Activated gamma-delta T cell treated with Interleukin-2 at 50 U/mL for 16 hours (primary cell): ENCODE measurements at regions not wholly inside any gene's neighbourhood (a gene's known extent, or its start where the extent isn't known, plus 50 kb on each side); places are given as distances from the start of the nearest gene placed in this dataset.

Experiments used
- DNase-seq: peaks from one replicate; pipeline ENCODE4 v3.0.0-alpha.2; 2020

DNA sequence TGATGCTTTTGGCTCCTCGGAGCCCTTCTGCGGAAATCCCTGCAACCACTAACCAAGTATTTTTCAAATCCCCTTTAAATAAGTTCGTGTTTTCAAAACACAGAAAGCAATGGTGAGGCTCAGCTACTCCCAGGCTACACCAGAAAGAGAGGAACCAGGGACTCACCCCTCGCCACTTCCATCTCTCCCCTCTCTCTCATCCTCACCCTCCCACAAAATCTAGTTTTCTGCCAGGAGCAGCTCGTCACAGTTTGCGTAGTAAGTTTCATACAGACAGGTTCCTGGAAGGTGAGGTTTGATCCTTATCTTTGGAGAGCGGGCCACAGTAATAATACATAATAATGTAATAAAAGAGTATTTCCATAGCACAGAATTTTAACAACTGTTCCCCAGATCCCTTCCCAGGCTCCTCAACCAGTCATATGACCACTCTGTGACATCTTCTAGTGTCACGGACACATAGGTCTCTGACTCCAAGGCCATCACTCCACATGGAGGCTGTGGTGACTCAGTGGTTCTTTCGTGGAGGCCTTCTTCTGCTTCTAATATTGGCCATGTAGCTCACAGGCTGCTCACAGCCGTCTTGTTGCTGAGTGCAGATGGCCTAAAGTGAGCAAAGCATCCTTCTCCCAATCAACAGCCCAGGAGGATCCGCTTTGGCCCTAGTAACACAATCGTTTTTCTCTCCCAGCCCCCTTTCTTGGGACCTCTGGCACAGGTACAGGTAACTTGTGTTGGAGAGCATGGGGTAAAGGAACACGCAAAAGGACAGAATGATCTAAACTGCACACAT, 295.7 kb downstream of the CDC5L start:
- DNase-seq: no peak

GRCh38 chr6:44685213-44685612, 297.7 kb downstream of the CDC5L start:
- no peak for DNase-seq

GRCh38 chr6:44696099-44696498, 308.6 kb downstream of the CDC5L start:
- DNase-seq: no peak

DNA sequence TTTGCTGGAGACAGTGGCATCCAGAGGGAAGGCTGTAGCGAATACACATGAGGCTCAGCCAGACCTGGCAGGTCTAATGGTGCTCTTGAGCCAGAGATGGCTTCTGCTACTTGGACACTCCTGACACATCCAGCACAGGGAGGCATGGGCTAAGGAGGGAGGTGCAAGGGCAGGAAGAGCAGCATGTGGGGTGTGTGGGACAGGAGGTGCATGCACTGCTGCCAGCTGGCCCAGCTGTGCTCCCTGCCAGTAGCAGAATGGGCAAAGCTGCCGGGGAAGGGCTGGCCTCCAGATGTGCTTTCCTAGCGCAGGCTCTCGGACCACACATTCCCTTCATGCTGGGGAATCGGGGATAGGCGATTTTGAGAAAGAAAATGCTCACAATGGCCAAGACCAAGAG, 309.2 kb downstream of the CDC5L start:
- DNase-seq: no peak

DNA sequence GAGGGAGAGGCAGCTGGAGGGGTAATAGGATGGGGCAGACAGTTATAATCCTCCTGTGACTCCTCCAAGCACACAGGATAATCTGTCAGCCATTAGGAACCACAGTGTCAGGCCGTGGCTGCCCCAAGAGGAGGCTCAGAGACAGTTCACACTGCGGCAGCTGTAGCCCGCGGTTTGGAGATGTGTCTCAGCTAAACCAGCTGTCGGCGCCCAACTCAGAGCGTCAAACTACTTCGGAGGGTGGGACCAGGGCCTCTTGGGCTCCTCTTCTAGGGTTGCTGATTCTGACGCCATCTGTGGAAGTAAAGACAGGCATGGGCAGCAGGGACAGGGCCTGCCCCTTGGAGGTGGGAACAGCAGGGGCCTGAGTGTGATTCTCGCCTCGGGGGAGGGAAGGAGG, 309.8 kb downstream of the CDC5L start:
- DNase-seq: no peak

GRCh38 chr6:44698602-44699001, 311.1 kb downstream of the CDC5L start:
- DNase-seq: no peak

DNA sequence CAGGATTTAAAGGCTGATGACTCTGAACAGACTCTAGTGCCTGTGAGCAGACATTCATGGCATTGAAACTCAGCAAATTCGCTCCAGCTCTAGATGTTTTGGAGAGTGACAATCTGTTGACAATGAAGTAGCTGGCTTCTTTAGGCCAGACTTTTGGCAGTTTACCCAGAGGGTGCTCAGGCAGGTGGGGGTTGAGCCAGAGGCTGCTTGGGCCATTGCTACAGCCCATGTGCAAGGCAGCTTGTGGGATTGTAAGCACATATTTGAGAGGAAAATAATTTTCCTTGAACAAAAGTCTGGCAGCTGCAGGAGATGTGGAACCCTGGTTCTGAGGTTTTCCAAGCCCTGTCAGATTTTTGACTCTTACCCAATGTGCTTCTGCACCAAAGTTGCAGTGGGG, 311.6 kb downstream of the CDC5L start:
- DNase-seq: no peak

GRCh38 chr6:44699851-44700250, 312.3 kb downstream of the CDC5L start:
- DNase-seq: no peak

DNA sequence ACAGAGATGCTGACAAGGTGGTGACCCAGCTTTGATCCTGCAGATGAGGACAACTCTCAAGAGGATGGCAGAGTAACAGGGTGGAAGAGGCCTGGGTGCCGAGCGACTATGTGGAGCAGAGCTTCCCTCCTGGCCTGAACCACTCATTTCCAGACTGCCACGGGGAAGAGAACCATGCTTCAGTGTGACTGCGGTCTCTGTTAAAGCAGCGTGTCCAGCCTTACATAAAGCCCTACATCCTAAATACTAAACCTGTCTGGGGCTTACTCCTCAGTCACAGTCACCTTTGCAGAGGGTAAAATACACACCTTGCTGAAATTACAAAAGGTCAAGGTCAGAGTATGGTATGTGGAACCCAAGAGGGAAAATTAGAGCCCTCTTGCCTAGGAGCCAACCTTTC, 312.9 kb downstream of the CDC5L start:
- no peak for DNase-seq

DNA sequence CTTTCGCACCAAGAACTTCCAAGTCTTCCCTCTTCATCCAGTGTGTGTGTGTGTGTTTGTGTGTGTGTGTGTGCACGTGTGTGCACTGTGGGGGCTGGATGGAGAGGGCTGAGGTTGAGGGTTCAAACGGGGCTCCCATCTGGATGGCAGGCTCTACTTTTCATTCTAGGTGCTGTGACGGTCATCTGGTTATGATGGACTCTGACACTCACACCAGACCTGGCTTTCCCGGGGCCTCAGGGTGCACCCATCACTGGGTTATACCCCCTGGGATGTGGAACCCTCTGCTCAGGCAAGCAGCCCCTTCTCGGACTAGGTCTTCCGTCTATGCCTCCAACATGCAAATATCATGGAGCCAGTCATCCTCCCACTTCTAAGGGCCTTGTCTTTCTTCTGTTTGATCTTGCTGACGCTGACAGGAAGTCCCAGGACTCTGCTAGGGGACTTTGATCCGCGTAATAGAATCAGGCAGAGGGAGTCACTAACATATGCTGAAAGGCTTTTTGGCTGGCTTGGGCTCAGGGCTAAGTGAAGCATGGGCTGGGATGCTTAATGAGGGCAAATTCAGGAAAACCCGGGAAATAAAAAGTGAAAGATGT, 313.6 kb downstream of the CDC5L start:
- DNase-seq: no peak

GRCh38 chr6:44701637-44702101, 314.2 kb downstream of the CDC5L start:
- DNase-seq: no peak

DNA sequence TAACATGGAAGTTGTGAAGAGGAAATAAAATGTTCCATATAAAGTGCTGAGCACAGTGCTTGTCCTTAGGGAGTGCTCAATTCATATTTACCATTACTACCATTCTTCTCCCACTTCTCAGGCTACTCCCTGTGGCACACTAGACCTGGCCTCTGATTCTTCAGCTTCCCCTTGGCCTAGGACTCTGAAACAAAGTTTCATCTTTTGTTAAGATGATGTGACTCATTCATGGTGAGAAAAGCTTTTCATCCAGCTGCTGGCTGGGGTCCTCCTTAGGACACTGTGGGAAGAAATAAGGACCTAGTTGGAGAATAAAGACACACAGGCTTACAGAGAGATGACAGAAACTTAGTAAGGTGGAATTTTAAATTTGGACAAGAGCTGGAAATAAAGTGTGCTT, 314.8 kb downstream of the CDC5L start:
- DNase-seq: no peak

DNA sequence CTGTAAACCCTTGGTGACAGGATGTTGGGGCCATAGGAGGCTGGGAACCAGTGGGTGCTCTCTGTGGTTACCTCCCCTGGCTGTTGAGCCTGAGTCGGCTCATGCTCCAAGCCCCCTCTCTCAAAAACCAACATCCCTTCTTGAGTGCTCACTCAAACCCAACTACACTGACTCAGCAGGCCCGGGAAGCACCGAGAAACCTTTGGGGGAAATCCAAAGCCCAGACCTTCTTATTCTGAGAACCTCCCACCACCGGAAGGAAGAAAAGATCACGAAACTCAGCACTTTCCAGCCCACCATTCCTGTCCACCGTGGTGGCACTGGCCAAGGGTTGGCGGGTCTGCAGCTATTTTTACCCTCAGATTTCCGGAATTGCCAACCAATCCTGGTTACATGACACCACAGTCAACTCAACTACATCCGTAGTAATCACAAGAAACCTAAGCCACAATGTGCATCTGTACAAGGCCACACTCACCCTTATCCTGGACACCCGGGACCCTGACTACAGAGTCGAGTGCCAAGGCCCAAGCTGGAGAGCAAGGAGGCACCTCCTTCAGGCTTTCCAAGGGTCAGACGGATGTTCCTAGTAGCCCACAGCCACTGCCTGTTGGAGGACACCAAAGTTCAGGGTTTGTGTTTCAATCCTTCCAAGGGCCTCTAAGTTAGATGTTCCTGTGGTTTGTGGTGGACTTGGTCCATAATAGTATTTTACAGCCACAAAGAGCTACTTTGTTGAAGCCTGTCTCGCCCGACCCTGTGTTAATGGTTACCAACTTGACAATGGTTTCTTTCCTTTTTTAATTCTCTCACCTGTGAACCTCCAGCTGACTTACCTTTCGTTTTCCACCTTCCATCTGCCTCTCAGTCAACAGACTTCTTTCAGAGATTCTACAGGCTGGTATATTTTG, 317.0 kb downstream of the CDC5L start:
- no peak for DNase-seq

- DNase-seq: no peak
Observed at GRCh38 chr6:44705596-44705995, 318.1 kb downstream of the CDC5L start.

- DNase-seq: no peak
Observed at GRCh38 chr6:44706011-44706410, 318.5 kb downstream of the CDC5L start.

GRCh38 chr6:44708208-44708607, 320.7 kb downstream of the CDC5L start:
- no peak for DNase-seq

GRCh38 chr6:44712353-44713111, 325.0 kb downstream of the CDC5L start:
- DNase-seq: no peak

GRCh38 chr6:44715188-44715587, 327.7 kb downstream of the CDC5L start:
- no peak for DNase-seq

DNA sequence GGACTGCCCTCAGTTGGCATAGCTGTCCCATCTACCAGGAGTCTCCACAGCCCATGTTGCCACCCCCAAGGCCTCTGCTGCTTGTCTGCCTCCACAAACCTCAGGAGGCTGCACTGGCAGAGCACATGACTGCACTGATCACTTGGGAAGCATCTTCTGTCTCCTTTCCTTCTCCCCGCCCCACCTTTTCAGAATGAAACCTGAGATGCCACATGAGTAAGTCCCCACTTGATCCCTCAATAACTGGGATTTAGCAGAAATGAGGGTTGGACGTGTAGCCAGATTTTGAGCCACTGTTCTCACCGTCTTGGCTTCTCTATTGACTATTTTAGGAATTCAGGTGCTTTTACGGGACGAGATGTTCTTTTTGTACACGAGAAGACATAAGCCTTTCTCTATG, 328.4 kb downstream of the CDC5L start:
- no peak for DNase-seq

DNA sequence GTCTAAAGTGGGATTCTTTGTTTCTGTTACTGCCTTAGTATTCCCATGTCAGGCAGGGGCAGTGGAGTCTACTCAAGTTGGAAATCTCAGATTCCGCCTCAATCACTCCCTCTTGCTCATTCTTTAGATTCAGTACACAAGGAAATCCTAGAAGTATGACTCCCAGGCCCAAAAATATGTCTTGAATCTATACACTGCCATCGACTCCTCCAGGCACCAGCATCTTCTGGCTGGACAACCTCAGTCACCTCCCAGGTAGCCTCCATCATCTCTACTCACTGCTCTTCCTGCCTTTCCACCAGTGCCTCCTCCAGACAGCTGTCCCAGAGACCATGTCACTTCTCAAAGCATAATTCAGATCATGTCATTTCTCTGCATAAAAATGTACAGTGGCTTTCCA, 329.9 kb downstream of the CDC5L start:
- DNase-seq: no peak

DNA sequence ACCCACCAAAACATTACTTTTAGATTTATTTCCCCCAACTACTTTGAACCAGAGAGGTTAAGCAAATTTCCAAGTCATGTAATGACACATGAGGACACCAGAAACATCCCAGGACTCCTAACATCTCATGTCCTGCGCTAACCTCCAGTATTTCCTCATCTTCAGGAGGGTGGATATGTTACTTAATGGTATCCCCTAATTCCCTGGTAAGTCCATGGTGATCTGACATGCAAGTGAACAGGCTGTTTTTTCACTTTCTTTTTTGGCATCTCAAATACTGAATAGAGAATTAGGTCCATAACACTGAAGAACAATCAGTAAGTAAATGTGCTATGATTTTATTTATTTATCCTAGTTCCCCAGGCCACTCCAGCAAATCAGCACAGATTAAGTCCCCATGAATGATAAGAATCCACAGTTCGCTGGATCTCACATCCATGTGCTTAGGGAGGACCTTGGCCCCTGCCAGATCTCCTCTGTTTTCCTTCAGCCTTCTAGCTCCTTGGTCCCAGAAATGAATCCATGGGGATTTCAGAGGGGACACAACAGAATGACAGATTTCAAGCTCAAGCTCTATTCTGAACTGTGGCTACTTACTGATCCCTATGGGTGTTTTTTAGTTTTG, 334.6 kb downstream of the CDC5L start:
- no peak for DNase-seq

- no peak for DNase-seq
Observed at GRCh38 chr6:44722736-44723135, 335.2 kb downstream of the CDC5L start.
